GM21786 (cell line): ENCODE measurements at regions not wholly inside any gene's neighbourhood (a gene's known extent, or its start where the extent isn't known, plus 50 kb on each side); places are given as distances from the start of the nearest gene placed in this dataset.

Experiments used
- ATAC-seq: cut with Tn5 transposase; IDR thresholded peaks from one replicate; pipeline ENCODE4 v1.9.1; 2021; ENCODE audit not compliant: unreplicated experiment

GRCh38 chr11:119983816-119984215 is 154.1 kb downstream of the TRIM29 start:
- ATAC-seq, result no peak

GRCh38 chr11:119983240-119983732 is 154.6 kb downstream of the TRIM29 start:
- no peak for ATAC-seq

GRCh38 chr11:119982517-119983239 is 155.2 kb downstream of the TRIM29 start:
- no peak for ATAC-seq

- no peak for ATAC-seq
Observed at GRCh38 chr11:119980431-119980830, 157.5 kb downstream of the TRIM29 start.

GRCh38 chr11:119979701-119980100 is 158.2 kb downstream of the TRIM29 start:
- ATAC-seq, result no peak

GRCh38 chr11:119978696-119979095 is 159.2 kb downstream of the TRIM29 start:
- ATAC-seq, result no peak

- ATAC-seq, result no peak
Observed at GRCh38 chr11:119977881-119978280, 160.0 kb downstream of the TRIM29 start.

- no peak for ATAC-seq
Observed at GRCh38 chr11:119977561-119977860, 160.4 kb downstream of the TRIM29 start.

GRCh38 chr11:119976805-119977560 is 160.9 kb downstream of the TRIM29 start:
- ATAC-seq, result no peak

- no peak for ATAC-seq
Observed at GRCh38 chr11:119975561-119976152, 162.3 kb downstream of the TRIM29 start.

- ATAC-seq, result no peak
Observed at GRCh38 chr11:119974467-119974866, 163.4 kb downstream of the TRIM29 start.

GRCh38 chr11:119974051-119974450 is 163.9 kb downstream of the TRIM29 start:
- no peak for ATAC-seq

- no peak for ATAC-seq
Observed at GRCh38 chr11:119972281-119972680, 165.6 kb downstream of the TRIM29 start.

- no peak for ATAC-seq
Observed at GRCh38 chr11:119970555-119971304, 167.2 kb downstream of the TRIM29 start.

- no peak for ATAC-seq
Observed at GRCh38 chr11:119964136-119965025, 173.5 kb downstream of the TRIM29 start.

GRCh38 chr11:119957951-119958350 is 180.0 kb downstream of the TRIM29 start:
- no peak for ATAC-seq

- ATAC-seq, result no peak
Observed at GRCh38 chr11:119952441-119952840, 185.5 kb downstream of the TRIM29 start.

- ATAC-seq, result no peak
Observed at GRCh38 chr11:119943298-119943655, 194.6 kb downstream of the TRIM29 start.

- ATAC-seq, result no peak
Observed at GRCh38 chr11:119942583-119943297, 195.2 kb downstream of the TRIM29 start.
